GM21367 (cell line): ENCODE measurements at regions not wholly inside any gene's neighbourhood (a gene's known extent, or its start where the extent isn't known, plus 50 kb on each side); places are given as distances from the start of the nearest gene placed in this dataset.
"Not testable (repeated sequence)": the region's sequence is repeated elsewhere in the genome, so short reads cannot be mapped to it uniquely, and the experiment has no call there.

Experiments
- ATAC-seq: cut with Tn5 transposase; IDR thresholded peaks from one replicate; pipeline ENCODE4 v1.9.1; 2021; ENCODE audit not compliant: unreplicated experiment

- no peak for ATAC-seq
Measured at GRCh38 chr14:29353513-29353912, 574.1 kb downstream of the PRKD1 start.

- no peak for ATAC-seq
Measured at GRCh38 chr14:29354486-29354885, 573.2 kb downstream of the PRKD1 start.

DNA sequence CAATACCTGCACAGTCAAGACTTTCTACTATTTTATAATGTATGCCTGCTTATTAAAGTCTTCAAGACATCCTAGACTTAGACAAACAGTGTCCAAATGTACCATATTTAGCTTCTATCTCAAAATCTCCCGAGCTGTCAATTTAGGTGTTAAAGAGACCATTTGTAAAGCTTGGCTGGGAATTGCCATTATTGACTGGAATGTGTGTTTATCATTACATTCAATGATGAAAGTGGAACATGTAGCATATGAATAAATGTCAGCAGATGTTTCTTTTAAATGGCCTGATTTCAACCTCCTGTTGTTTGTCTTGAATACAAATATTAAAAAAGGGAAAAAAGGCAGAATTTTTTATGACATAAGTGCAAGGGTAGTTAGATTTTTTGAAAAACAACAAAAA lies 572.3 kb downstream of the PRKD1 start:
- ATAC-seq, result no peak

- ATAC-seq, result no peak
Measured at GRCh38 chr14:29355846-29356245, 571.8 kb downstream of the PRKD1 start.

GRCh38 chr14:29360656-29361055 lies 567.0 kb downstream of the PRKD1 start:
- ATAC-seq, result no peak

GRCh38 chr14:29370024-29370423 lies 557.6 kb downstream of the PRKD1 start:
- no peak for ATAC-seq

DNA sequence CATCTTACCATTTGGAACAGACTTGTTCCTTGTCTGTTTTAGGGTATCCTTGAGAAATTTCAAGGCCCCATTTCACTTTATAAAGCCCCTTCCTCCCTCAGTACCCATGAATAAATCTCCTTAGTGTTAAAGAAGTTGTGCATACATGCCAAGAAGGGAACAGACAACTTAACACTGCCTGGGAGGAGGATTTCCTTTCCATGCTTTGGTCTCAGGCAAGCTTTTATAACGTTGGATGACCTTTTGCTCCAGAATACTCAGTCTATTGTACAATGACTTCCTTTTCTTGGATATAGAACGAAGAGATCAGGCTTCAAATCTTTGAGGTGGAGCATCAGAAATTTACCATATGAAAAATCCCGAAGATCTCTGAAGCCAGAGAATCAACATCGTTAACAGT lies 551.4 kb downstream of the PRKD1 start:
- ATAC-seq, result no peak

DNA sequence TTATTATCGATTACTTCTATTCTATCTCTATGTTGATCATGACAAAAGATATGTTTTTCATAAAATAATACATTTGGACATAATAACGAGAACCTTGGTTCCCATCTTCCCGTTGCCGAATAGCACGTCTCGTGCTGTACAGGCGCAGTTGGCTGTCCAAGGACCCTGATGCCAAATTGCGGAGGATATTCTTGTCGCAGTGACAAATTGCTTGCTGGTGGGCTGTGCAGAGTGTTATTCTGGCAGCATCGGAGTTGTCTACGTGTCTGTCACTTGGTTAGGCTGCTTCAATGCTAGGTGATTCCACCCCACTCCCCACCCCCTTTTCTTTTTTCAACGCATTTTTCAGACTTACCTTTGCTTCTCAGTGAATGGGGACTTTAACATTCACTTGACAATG lies 546.8 kb downstream of the PRKD1 start:
- no peak for ATAC-seq

- no peak for ATAC-seq
Measured at GRCh38 chr14:29388571-29388970, 539.1 kb downstream of the PRKD1 start.

DNA sequence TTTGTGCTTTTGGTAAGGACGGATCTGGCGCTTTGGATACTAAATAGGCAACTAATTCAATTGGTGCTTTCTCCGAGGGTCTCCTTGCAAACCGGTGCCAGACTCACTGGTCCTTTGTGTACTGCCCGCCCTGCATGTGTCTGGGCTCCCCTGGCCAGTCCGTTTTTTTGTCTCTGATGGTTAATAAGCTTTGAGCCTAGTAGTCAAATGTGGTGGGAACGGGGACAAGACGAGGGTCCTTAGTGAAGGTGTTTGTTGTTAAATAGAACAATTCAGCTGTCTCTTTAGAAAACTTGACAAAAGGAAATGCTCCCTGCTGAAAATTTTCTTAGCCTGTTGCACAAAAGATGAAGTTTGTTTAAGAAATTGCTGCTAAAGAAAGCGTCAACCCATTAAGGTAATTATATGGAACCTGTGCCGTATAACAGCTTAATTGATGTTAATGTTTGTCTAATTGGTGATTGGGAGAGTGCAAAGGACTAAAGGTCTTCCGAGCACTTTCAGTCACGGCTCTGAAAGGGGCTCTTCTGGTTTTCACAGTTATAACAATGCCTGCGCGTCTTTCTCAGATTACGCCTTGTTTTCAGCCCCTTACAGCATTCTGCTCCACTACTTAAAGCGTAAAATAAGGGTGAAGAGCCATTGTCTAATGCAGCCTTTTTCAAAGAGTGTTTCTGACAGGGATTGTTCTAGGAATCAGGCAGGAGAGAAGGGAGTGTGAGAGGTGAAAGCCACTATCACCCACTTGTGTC lies 537.4 kb downstream of the PRKD1 start:
- no peak for ATAC-seq

- ATAC-seq, result no peak
Measured at GRCh38 chr14:29391231-29391630, 536.4 kb downstream of the PRKD1 start.

- no peak for ATAC-seq
Measured at GRCh38 chr14:29391801-29392200, 535.8 kb downstream of the PRKD1 start.

GRCh38 chr14:29392287-29392686 lies 535.4 kb downstream of the PRKD1 start:
- ATAC-seq, result no peak

DNA sequence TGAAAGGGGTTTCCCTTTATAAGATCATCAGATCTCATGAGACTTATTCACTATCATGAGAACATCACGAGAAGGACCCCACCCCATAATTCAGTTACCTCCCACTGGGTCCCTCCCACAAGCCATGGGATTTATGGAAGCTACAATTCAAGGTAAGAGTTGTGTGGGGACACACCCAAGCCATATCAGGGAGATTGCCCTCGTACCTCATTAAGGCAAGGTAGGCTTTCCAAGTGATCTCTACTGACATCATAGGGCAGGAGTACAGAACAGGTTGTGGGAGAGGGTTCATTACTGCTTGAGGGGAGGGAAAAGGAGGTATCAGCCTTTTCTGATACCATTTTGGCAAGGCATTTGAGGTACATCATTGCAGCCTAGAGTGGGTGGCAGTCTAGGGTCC lies 524.6 kb downstream of the PRKD1 start:
- ATAC-seq, result no peak

GRCh38 chr14:29410581-29410980 lies 517.1 kb downstream of the PRKD1 start:
- no peak for ATAC-seq

GRCh38 chr14:29414931-29415330 lies 512.7 kb downstream of the PRKD1 start:
- ATAC-seq, result not testable (repeated sequence)

DNA sequence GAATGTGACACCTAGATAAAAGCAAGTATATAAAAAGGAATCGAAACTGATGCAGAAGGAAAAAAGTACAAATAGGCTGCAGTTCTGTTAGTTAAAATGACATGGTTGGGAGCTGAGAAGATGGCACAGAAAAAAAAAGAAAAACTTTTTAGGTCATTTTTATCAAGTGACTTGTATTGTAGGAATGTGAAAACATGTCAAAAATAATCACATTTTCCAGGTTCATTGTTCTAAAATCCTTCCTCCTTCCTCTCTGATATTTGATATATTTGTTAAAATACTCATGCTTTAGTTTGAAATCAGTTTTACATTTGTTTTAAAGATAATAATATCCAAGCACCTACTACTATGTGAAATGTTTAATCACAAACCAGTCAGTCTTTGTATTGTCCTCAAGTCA lies 507.9 kb downstream of the PRKD1 start:
- no peak for ATAC-seq

DNA sequence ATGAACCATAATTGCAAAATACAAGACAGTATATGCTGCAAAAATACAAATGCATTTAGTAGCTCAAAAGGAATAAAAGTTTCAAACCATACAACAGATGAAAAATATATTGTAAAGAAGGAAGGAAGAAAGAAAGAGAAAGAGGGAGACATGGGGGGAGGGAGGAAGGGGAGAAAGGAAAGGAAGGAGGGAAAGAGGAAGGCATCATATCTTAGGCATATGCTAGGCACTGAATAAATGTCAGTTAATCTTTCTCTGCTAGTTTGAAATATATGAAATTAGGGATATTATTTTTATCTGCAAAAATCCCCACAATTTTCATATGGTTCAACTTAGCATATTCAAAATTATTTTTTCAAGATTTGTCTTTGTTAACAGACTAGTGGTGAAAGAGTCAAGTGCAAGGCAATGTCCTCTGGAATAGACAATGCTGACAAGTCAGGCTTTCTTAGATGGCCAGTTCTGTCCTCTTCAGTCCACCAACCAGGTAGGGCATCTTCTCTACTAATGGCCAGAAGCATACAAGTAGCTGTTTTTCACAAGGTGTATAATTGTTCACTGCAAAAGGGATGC lies 506.4 kb downstream of the PRKD1 start:
- no peak for ATAC-seq

DNA sequence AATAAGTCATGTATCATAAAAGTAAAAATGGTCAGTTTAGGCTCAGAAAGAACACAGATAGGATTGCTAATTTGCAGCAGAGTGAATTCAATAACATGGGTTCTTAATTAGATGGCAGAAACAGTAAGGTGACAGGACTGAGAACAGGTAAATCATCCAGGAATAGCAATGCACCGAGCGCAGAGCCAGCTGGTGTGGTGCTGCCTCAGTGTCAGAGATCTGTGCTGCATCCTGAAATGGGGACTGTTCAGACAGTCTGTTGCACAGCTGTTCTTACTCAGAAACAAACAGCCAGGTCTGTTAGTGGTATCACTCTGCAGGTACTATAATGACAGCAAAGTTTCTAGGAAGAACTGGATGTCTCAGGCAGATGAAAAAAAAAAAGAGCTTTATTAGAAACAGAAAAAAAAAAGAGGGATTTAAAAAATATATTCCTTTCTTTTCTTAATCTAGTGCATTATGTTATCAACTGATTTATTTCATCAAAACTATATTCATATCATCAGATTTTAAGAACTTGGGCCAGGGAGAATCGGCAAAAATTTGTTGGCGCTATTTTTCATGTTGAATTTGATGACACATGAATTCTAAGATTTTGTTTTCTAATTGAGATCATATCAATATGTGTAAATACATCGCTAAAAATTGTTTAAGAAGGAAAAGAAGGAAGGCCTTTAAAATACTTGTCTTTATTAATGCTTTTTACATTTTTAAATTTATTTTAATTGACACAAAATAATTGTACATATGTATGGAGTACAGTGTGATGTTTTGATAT lies 501.8 kb downstream of the PRKD1 start:
- ATAC-seq, result no peak

DNA sequence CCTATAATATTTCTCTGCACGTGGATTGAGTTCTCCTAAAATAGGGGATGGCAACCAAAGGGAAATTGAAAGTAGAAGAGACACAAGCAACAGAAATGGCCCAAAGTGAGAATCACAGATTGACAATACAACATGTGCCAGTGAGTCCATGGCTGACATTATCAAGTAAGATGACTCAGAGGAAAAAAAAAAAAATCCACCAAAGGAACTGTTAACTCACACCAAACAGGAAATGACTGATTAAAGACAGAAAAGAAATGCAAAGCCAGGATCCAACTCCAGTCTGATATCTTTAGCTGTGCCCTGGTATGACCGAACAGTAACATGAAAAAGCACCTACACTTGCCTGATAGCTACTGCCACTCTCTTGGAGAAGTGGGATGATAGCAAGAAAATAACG lies 485.0 kb downstream of the PRKD1 start:
- no peak for ATAC-seq

DNA sequence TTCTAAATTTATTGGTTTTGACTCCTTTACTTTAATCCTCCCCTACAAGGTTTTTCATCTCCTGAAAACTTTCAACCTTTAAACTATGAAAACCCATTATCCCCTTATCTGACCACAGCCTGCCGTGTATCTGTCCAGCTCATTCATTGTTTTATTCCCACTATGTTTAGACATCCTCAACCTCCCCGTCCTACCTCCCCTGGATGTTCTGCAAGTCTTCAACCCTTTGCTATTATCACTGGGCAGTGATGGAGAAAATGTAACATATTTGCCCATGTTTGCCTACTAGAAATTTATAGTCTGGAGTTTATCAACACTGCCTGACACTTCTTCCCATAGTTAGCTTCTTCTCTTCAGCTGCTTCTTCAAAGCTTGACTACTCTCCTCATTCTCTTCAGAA lies 483.4 kb downstream of the PRKD1 start:
- no peak for ATAC-seq

- no peak for ATAC-seq
Measured at GRCh38 chr14:29444805-29445204, 482.8 kb downstream of the PRKD1 start.
